ENCODE measurements at regions not wholly inside any gene's neighbourhood (a gene's known extent, or its start where the extent isn't known, plus 50 kb on each side); places are given as distances from the start of the nearest gene placed in this dataset.
"Not testable (repeated sequence)": the region's sequence is repeated elsewhere in the genome, so short reads cannot be mapped to it uniquely, and the experiment has no call there.

DNA sequence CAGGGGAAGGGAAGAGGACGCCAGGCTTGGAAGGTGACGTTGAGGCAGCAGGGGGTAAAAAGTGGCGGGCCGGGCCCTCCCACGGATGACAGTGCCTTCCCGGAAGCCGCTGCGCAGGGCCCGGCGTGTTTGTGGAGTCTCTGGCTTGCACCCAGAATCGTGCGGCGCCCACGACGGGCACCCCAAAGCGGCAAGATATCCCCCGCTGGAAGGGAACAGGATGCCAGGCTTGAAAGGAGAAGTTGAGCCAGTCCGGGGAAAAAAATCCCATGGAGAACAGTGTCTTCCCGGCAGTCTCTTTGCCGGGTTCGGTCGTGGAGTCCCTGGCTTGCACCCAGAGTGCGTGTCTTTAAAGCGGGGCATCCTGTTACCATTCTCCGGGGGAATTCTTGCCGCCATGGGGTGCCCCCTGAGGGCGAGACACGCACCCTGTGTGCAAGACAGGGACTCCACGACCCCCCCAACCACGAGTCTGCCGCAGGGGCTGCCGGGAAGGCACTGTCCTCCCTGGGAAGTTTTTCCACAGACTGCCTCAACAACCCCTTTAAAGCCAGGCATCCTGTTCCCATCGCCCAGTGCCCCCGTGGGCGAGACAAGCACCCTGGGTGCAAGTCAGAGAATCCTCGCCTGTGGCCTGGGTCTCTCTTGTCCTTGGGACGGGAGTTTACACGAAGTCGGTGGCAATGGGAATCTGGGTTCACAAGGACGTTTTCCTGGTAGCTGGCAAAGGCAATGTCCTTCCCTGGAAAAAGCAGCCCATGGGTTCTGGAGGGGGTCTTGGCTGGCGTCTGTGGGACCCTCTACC is 156.1 kb upstream of the ALG10B start:
- no peak for DNase-seq

DNA sequence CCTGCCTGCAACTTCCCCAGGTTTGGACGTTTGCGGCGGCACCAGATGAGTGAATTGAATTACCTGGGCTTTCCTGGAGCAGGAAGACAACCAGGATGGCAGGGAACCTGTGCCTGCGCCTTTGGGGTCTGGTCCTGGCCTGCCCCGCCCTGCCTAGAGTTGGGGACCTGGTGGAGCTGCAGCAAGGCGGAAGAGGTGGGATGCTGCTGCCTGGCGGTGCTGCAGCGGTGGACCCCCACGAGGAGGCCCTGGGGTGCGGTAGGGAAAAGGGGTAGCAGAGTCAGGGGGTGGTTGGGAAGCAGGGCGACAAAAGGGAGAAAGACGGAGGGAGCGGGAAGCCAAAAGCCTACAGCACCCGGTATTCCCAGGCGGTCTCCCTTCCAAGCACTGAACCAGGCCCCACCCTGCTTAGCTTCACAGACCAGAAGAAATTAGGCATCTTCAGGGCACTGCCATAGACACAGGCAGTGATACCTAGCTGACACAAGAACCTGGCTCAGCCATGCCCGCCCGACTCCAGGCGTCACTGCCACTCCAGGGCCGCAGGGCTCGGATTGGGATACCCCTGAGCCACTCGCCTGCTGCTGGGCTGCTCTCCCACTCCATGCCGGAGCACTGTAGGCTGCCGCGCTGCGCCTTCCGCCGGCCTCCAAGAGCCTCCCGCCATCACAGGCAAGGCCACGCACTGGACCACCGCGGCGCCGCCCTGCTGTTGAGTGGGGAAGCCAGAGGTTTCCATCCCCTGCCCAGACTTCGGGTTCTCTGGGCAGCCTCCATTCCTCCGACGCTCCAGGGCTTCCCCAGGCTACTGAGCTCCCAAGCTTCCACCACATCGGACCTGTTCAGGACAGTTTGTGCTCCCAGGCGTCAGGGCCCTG is 155.2 kb upstream of the ALG10B start:
- DNase-seq, result no peak

DNA sequence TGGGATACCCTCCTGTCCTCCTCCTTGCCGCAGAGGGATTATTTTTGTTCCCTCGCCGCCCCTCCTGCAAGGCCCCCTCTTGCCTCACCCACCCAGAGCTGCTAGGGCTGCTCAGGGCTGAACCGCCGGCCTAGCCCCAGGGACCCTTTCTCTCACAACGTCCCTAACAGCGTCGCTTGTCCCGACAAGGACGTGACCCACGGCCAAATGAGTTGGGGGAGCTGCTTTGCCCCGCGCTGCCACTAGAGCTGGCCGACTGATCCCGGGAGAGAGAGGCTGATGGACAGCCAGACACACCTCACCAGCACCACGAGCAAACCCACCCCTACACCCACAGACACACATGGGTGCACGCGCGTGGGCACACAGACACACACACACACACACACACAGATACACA is 154.6 kb upstream of the ALG10B start:
- DNase-seq, result no peak

DNA sequence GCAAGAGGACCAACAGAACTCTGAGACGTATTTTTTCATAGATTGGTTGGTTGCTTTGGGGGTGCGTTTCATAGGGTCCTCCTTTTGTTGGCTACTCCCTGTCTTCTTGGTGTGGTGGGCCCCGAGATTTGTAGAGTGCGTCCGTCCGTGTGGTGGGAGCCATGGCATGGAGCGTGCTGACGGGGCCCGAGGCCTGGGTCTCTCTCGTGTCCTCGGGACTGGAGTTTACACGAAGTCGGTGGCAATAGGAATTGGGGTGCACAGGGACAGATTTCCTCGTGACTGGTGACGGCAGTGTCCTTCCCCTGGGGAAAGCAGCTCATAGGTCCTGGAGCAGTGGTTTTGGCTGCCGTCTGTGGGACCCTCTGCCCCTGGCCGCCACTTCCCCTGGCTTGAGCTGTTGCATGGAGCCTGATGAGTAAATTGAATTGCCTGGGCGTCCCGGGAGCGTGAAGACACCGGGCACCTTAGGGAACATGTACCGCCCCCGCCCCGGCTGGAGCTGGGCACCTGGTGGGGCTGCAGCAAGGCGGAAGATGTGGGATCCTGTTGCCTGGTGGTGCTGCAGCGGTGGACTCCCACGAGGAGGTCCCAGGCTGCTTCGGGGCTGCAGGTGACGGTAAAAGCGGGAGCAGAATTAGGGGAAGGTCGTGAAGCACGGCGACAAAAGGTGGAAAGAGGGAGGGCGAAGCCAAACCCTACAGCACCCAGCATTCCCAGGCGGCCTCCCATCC is 153.7 kb upstream of the ALG10B start:
- no peak for DNase-seq

DNA sequence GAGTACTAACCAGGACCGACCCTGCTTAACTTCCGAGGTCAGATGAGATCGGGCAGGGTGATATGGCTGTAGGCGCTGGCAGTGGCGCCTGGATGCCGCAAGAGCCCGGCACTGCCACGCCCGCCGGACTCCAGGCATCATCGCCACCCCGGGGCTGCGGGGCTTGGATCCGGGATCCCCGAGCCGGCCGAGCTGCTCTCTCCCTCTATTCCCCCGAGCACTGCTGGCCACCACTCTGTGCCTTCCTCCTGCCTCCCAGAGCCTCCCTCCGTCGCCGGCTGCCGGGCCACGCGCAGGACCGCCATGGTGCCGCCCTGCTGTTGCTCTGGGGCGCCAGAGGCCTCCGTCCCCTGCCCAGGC is 153.2 kb upstream of the ALG10B start:
- no peak for DNase-seq

DNA sequence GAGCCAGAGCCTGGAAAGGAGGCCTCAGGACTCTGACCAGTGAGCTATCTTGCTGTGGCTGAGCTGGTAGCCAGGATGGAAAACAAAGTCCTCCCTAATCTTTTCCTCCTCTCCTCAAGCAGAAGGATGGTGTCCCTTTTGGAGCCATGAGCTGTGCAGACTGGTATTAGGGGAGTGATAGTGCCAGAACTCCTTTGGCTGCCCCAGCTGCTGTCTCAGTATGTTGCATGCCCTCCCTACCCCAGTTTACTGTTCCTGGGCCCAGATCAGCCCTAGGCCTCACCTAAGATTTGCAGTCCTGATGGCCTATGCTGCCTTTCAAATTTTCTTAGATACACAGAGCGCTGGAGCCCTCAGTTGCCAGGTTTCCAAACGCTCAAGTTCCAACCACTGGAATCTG is 150.3 kb upstream of the ALG10B start:
- no peak for DNase-seq

DNA sequence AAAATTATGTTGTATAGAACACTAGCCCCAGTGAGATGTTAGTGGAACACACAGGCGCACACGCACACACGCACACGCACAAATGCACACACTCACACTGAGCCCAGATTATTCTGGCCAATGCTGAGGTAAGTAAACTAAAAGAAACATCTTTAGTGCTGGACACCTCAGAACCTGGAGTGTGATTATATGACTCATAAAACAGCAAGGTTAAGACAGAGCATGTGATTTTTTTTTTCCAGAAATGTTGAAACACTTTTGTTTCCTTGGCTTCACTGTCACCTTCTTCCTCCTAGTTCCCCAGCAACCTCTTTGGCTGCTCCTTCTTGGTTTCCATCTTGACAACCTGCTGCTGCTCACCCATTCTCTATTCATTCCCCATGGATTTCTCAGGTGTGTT is 141.0 kb upstream of the ALG10B start:
- DNase-seq, result no peak

DNA sequence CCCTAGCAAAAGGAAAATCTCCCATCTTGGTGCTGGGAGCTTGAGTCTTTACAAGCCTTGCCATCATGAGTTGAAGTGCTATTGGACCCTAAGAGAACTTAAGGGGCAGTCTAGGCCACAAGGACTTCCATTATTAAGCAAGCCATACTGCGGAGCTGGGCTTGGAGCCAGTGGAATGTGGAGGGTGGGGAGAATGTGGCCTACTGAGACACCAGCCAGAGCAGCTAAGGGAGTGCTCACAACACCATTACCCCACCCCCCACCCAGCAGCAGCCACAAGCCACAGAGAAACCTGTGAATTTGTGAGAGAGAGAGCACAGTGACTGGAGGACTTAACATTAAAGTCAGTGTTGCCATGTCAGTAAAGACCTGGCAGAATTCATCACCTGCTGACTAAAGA is 133.0 kb upstream of the ALG10B start:
- not testable (repeated sequence) for DNase-seq

DNA sequence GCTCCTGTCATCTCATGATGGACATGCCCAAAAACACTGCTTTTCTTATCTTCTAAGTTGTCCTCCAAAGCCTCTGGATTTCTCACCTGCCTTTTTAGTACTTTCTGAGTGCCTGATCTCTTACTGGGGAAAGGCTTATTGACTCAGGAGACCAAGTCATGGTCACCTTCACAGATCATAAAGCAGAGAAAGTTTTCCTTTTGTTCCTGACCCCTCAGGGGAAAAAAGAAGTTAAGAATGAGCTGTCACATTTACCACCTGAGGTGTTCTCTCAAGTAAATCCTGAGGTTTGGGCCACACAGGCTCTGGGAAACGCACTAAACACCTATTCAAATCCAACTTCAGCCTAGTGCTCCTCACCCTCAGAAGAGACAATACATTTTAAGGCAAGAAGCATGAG is 119.3 kb upstream of the ALG10B start:
- DNase-seq, result not testable (repeated sequence)

DNA sequence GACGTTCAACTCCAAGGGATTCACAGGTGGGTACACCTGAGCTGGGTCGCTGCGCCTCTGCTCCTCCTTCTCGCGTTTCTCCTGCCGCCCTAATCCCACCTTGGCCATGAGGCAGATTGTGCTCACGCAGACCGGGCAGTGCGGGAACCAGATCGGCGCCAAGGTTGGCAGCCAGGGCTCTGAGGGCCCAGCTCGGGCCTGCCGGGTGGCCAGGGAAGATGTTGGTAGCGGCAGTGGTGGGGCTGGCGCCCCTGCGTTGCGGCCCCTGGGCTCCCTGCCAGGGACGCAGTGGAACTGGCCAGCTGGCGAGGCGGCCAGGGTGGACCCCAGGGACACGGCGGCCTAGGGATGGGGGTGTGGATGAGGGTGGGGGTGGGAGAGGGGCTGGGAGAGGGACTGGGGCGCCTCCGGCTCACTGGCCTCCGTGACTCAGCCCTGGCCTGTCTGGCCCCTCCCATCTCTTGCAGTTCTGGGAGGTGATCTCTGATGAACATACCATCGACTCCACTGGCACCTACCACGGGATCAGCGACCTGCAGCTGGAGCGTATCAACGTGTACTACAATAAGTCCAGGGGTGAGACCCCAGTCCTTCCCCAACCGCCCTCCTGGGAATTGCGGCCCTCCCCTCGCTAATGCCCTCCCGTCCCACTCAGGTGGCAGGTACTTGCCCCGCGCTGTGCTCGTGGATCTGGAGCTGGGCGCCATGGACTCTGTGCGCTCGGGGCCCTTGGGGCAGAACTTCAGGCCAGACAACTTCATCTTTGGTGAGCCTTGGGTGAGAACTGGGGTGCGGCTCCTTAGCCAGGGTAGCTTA is 114.9 kb upstream of the ALG10B start:
- no peak for DNase-seq

DNA sequence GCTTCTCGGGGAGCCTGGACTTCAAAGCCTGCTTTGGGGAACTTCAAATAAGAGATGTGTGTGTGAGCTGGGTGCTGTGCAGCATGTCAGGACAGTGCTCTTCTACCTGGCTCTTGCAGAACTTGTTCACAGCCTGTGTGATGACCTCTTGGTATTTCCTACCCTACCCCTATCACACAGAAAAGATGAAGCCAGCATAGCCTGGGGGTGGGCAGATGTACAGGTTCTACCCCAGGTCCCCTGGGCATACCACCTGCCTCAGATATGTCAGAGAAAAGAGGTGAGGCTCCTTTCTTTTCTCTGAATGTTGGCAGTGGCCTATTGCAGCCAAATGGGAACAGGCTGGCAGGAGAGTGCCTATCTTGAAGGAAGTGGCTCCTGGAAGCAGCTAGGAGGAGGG is 111.7 kb upstream of the ALG10B start:
- no peak for DNase-seq

DNA sequence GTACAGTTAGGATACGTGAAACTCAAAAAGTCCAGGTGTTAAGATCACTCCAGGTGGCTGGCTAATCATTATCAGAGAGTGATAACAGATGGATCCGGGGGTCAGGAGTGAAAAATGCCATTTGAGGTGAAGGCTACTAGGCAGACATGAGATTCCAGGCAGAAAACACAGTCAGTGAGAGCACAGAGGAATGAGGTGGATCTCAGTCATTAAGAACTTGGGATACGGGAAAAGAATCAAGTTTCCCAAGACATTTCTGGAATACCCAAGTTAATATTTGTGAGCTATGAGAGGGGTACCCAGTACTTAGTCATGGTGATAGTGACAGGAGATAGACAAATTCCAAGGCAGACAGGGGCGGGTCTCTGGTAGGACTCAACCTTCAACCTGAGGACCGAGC is 94.6 kb upstream of the ALG10B start:
- no peak for DNase-seq

DNA sequence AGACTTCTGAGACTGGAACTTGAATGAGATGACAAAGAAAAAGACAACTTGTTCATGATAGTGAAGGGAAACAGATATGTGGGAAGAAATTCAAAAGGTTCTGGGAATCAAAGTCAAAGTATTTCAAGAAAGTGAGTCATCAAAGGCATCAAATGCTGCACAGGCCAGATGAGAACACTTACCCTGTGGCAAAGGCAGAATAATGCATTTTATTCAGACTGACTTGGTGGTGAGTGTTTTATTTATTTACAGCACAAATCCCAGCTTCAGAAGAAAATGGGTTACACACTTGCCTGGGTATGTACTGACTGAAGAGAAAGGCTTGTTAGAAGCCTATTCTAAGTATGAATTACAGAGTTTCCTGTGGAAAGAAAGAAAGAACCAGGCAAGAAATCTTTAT is 78.2 kb upstream of the ALG10B start:
- DNase-seq, result not testable (repeated sequence)

DNA sequence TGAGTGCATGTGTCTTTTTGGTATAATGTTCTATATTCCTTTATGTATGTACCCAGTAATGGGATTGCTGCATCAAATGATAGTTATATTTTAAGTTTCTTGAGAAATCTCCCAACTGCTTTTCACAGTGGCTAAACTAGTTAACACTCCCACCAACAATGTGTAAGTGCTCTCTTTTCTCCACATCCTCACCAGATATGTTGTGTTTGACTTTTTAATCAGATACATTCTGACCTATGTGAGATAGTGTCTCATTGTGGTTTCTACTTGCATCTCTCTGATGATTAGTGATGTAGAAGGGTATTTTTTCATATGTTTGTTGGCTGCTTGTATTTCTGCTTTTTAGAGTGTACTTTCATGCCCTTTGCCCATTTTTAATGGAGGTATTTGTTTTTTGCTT is 62.8 kb upstream of the ALG10B start:
- no peak for DNase-seq

DNA sequence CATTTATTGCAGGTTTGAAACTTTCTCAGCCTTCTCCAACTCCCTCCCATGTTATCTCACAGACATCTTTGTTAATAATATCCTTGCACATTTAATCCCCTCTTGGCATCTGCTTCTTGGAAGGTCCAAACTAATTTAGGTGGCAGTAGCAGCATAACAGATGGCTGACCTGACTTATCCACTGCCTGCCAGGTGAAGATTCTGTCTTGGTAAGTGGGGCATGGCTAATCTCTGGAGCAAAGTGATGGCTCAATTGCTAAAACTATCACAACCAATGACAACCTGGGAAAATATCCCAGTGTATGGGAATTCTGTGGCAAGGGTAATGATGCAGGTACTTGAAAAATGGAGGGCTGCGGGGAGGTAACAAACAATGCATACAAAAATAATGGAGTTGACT is 58.2 kb upstream of the ALG10B start:
- no peak for DNase-seq
